Esophagus muscularis mucosa (tissue), 4 donors: ENCODE measurements at regions not wholly inside any gene's neighbourhood (a gene's known extent, or its start where the extent isn't known, plus 50 kb on each side); places are given as distances from the start of the nearest gene placed in this dataset.

Source experiments
- EP300 ChIP-seq: sonication (generic); formaldehyde crosslinking; IDR thresholded peaks from one replicate; pipeline ENCODE4 v1.6.1; 2017; ENCODE audit warnings: antibody characterized with exemption
- POLR2A ChIP-seq: fragments of 450-650 bp; IDR thresholded peaks from one replicate; pipeline ENCODE4 v1.6.1; 2017; ENCODE audit warnings: antibody characterized with exemption, moderate library complexity, mild to moderate bottlenecking, low read depth
- TF ChIP-seq, protein P1 (sequence below), 3 experiments: fragments of 200-600 bp in 2 of 3; fragments of 450-650 bp in 1 of 3; sonication (generic) in 2 of 3; IDR thresholded peaks; one replicate each; pipeline ENCODE4 v1.5.1; 2017 to 2019; ENCODE audit warnings: antibody characterized with exemption in 3 of 3, mild to moderate bottlenecking in 2 of 3, moderate library complexity in 1 of 3

DNA sequence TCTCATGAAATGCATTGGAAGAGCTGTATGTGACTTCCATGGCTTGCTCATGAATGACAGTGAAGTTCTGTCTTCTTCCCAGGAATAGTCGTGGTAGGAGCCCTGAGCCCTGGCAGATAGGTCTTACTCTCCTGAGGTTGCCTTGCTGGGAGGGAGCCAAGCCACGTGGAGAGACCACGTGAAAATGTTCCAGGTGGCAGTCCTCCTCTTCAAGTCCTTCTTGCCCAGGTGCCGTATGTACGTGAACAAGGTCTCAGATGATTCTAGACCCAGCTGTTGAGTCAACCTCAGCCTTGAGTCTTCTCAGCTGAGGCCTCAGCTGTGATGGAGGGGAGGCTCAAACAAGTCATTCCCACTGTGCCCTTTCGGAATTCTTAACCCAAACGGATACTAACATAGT is 192.4 kb upstream of the PRDM1 start:
- TF ChIP-seq POLR2A: no peak
- TF ChIP-seq, protein P1, sequence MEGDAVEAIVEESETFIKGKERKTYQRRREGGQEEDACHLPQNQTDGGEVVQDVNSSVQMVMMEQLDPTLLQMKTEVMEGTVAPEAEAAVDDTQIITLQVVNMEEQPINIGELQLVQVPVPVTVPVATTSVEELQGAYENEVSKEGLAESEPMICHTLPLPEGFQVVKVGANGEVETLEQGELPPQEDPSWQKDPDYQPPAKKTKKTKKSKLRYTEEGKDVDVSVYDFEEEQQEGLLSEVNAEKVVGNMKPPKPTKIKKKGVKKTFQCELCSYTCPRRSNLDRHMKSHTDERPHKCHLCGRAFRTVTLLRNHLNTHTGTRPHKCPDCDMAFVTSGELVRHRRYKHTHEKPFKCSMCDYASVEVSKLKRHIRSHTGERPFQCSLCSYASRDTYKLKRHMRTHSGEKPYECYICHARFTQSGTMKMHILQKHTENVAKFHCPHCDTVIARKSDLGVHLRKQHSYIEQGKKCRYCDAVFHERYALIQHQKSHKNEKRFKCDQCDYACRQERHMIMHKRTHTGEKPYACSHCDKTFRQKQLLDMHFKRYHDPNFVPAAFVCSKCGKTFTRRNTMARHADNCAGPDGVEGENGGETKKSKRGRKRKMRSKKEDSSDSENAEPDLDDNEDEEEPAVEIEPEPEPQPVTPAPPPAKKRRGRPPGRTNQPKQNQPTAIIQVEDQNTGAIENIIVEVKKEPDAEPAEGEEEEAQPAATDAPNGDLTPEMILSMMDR (IDR thresholded peaks at IDR 0.05): no peak
- no peak for TF ChIP-seq EP300
